HG03066 (cell line): ENCODE measurements at regions not wholly inside any gene's neighbourhood (a gene's known extent, or its start where the extent isn't known, plus 50 kb on each side); places are given as distances from the start of the nearest gene placed in this dataset.
"Not testable (repeated sequence)": the region's sequence is repeated elsewhere in the genome, so short reads cannot be mapped to it uniquely, and the experiment has no call there.

ENCODE experiments used
- ATAC-seq: cut with Tn5 transposase; IDR thresholded peaks from one replicate; pipeline ENCODE4 v1.9.1; 2021; ENCODE audit warnings: low read depth; ENCODE audit not compliant: unreplicated experiment

DNA sequence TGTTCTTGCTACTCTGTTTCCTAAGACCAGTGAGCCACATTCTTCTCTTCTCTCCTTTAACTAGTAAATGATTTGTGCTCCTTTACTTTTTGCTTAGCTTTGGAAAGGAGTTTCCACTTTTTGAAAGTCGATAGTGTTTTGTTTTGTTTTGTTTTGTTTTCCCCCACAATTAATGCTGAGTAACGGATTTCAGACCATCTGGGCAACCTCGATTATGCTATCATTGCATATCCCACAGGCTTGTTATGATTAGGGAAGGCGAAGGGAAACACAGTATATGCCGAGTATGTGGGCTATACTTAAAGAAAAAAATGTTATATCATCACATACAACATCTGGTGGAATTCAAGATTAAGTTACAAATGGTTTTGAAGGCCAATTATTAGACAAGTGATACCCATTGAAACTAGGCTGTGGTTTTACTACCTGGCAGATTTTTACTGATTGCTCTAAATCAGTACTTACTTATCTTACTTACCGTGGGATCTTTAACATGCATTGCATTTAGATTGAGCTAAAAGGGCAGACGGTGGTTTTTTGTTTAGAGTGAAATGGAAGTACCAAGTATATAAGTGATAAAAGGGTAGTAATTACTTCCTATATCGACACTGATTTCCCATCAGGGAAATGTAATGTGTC lies 361.3 kb upstream of the SOX9 start:
- no peak for ATAC-seq

DNA sequence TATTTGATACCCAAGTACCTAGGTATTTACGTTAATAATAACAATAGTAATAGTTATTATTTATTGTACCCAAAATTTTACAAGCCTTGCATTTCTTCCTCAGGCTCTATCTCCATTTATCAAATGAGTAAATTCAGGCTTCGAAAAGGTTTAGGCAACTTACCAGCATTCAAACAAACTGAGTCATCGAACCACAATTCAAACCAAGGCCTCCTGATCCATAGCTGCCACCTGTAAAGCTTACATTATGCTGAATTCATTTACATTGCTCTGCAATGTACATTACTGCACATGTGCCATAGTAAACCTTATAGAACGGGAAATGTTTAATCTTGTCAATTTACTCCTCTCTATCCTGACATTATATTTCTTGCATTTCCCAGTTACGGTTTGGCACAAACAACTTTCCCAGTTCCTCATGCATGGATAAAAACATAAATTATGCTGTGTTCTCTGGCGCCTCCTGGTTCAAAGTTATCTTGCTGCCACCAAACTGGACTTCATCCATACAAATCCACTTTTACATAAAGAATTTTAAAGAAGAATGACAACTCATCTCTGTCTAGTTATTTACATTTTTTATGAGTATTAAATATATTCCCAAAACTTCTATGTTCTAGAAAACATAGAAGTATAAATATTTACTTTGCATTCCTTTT lies 360.6 kb upstream of the SOX9 start:
- no peak for ATAC-seq

DNA sequence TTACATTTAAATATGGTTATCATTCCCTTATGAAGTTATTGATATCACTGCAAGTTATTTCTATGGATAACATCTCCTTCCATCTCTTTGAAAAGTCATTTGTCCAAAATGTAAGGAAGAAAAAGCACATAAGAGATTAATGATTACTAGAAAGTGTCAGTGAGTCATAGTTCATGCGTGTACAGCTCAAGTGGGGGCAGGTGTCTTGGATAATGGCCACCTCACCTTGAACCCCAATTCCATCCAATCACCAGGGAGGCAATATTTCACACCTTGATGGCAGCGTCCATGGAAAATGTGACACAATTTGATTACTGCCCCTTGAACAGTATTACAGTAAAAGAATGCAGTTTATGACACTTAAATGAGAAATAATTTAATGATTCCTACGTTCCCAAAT lies 358.3 kb upstream of the SOX9 start:
- no peak for ATAC-seq

DNA sequence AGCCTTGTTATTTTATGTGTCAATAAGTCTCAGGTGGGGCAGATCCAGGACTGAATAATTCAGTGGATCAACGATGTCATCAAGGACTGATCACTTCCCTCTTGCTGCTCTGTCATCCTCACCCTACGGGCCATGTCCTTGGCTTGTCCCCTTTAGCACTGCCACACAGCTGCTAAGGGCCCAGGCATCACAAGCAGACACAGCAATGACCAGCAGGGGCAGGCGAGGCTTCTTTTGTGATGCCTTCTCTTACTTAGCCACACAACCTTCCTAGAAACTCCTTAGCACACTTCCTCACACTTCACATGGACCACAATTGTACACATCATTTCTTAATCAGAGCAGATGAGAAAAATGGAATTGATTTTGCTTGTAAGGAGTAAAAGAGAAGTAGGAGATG lies 356.3 kb upstream of the SOX9 start:
- ATAC-seq = no peak

DNA sequence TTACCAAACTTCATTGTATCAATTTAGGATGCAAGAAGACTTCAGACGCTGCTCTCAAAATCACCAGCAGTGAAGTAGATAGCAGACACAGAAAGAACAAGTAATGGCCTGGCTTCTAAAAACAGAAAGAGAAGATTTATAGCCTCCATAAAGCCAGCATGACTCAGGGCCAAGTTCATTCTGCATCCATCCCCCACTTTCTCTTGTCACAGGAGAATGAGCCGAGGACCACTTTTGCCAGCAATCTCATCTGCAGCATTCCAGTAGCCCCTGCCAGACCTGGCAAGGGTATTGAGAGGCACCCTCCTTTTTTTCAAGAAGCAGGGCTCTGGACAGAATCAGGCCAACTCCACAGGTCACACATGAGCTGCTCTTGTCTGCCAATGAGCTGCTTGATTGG lies 355.4 kb upstream of the SOX9 start:
- no peak for ATAC-seq

DNA sequence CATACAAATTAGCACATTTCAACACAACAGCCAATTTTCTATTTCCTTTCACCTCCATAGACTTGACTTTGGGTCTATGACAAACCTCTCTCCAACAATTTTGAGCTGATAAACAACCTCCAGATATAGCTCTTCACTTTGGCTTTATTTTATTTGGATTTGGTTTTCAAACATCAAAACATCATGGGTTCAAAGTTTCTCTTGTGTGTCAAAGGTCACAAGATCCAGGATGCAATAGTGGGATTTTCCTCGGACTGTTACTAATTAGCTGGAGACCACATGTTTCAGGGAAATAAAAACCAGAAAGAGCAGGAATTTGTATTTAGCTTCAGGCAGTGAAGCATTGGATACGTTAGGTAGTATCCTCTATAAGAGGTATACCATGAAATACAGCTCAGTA lies 351.0 kb upstream of the SOX9 start:
- no peak for ATAC-seq

DNA sequence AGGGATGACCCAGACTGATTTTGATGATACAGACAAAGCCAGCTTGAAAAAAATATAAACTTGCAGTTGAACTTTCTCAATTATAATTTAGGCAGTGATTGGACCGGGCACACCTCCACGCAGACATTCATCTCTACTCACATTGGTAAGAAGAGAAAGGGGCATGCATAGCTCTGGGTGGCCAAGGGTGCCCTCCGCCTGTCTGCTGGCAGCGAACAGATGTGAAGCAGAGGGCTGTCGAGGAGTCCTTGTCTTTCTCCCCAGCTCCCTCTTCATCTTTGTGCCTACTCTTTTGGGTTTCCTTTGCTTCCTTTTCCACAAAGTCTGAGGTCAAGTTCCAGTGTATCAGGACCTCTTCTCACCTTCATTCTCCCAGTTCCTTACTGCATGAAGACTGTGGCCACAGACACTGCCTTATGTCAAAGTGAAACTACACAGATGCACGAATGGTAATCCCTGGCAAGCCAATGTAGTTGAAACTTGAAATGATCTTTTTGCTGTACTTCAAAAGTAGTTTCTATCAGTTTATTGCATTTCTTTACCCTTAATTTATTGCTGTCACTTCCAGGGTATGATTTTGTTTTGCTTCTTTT lies 343.7 kb upstream of the SOX9 start:
- no peak for ATAC-seq

DNA sequence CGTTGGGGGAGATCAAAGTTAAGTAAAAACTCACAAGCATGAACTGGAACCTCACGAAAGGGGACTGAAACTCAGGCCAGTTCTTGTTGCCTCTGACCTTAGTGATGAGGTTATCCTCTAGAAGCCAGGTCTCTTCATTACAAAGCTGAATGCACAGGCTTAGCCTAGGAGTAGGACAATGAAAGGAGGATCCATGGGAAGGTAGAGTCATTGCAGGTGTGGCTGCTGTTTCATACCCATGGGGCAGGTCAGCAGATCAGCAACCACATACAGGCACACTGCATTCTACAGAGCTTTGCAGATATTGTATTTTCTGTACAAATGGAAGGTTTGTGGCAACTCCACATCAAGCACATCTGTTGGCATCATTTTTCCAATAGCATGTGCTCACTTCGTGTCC lies 341.3 kb upstream of the SOX9 start:
- no peak for ATAC-seq

DNA sequence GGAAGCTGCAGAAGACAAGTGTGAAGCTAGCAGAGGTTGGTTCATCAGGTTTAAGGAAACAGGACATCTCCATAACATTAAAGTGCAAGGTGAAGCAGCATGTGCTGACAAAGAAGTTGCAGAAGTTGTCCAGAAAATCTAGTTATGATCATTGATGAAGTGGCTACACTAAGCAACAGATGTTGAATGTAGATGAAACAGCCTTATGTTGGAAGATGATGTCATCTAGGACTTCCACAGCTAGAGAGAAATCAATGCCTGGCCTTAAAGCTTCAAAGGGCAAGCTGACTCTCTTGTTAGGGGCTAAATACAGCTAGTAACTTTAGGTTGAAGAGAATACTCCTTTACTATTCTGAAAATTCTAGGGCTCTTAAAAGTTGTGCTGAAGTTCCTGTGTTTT lies 340.2 kb upstream of the SOX9 start:
- ATAC-seq = no peak

DNA sequence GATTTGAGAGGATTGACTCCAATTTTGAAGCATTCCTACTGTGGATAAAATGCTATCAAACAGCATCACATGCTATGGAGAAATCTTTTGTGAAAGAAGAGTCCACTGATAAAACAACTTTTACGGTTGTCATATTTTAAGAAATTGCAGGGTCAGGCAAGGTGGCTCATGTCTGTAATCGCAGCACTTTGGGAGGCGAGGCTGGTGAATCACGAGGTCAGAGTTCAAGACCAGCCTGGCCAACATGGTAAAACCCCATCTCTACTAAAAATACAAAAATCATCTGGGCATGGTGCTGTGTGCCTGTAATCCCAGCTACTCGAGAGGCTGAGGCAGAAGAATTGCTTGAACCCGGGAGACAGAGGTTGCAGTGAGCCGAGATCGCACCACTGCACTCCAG lies 338.8 kb upstream of the SOX9 start:
- not testable (repeated sequence) for ATAC-seq

DNA sequence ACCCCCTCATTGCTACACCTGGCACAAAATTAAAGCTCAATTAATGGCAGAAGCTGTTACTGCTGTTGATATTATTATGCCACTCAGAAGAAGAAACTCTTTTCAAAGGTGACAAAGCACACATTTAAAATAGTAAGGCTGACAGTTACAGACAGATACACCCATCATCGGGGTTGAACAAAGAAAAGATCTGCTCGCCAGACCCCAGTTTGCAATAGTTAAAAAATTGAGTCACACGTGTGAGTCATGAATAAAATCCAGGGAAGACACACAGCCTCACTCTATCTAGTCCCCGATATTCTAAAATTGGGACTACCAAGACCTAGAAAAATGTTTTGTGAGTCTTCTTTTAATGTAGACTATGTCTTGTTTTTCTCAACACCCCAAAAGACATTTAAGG lies 330.0 kb upstream of the SOX9 start:
- ATAC-seq = no peak

DNA sequence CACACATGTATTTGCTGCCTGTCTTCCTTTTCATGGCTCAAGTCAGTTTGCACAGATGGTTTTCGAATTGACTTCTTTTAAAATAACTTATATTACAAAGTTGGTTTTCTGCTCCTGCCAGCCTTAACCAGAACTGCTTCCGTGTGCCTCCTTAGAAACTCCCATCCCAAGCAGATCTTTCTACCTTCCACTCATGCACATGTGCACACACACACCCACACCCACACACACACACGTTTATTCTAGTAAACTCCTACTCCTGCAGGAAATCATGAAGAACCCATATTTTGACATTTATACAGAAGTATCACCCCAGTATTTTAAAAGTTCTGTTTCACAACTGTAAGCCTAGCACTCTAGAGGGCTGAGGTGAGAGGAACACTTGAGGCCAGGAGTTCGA lies 329.5 kb upstream of the SOX9 start:
- ATAC-seq = no peak

DNA sequence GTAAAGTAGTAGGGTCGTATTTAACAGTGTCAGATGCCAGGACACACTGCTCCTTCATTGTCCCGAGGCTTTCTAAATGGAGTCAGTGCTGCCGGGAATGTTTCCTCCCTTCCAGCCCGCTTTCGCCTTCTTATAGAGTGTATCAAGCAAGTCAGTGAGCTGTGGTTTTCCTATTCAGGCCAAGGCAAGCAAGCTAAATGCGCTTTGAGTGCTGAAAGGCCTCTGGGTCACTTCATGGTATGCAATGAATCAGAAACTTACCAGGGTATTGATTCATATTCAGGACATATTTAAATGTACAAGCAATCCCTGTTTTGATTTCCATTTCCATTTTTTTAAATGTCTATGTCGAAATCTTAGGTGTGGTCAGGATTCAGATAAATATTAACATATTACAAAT lies 327.9 kb upstream of the SOX9 start:
- ATAC-seq = no peak

DNA sequence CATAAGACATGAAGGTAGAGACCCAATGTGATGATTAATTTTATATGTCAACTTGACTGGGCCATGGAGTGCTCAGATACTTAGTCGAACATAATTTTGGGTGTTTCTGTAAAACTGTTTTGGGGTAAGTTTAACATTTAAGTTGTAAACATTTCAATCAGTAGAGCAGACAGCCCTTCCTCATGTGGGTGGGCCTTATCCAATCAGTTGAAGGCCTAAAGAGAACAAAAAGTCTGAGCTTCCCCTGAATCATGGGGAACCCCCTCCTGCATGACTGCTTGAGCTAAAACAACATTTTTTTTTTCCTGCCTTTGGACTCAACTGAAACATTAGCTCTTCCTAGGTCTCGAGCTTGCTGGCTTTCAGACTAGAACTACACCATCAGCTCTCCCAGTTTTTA lies 327.3 kb upstream of the SOX9 start:
- no peak for ATAC-seq

DNA sequence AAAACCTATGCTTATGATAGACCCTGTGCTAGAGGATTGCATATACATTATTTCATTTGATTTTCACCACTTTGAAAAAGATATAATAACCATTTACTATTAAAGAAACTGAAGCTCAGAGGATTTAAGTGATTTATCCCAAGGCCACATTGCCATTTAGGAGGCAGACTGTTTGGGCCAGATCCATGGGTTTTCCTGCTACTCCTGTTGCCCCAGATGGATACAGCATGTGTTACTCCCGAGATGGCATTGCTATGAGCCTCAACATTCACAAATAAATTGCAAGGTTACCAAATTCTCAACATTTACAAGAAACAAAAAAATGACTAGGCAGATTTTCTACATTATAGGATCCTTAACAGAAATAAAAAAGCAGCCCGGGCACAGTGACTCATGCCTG lies 322.1 kb upstream of the SOX9 start:
- ATAC-seq = no peak

DNA sequence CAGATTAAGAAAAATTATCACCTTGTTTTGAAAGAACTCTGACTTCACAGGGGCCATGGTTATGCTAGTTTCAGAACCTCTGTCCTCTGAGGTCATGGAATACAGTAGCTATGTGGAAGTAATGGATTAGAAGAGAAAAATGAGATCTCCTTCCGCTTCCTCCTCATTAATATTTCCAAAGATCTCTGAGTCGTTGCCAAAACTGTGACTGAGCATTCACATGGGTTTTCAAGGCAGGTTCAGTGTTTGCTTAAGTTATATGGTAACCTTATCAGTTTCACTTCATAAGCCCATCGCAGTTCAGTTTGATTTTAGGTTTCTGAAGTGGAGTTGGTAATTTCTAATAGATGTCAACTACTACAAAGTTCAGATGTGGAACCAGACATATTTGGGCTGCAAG lies 321.2 kb upstream of the SOX9 start:
- no peak for ATAC-seq

DNA sequence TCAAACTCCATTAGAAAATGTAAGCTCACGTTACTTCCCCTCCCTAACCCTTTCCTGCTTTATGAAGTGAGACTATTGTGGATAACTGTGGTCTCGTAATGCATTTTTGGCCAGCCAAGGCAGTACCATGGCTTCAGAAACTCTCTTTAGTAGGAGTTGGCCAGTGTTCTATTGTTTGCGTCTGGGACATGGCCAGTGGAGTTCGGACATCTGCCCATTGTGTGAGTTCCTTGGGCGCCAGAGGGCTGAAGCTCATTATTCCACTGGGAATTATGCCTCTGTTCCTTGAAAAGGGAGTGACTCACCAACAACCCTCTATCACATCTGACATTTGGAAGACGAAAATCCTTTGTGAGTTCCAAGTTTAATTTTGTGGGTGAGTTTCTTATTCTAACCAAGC lies 319.5 kb upstream of the SOX9 start:
- no peak for ATAC-seq

DNA sequence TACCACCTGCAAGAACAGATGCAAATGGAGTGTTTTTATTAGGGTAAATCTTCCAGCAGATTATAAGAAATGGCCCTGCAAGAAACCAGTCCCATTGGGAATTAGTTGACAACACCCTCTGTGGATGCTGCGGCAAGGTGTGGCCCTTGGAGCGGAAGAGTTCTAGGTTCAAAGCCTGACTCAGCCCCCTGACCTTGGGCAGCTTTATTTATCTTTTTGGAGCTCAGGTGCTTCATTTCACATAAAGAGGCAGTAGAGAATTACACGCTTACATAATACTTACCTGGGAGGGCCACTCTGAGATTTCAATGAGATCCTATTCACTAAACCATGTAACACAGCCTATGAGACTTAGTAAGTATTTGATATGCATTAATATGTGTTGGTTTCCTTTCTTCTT lies 318.2 kb upstream of the SOX9 start:
- ATAC-seq = no peak

DNA sequence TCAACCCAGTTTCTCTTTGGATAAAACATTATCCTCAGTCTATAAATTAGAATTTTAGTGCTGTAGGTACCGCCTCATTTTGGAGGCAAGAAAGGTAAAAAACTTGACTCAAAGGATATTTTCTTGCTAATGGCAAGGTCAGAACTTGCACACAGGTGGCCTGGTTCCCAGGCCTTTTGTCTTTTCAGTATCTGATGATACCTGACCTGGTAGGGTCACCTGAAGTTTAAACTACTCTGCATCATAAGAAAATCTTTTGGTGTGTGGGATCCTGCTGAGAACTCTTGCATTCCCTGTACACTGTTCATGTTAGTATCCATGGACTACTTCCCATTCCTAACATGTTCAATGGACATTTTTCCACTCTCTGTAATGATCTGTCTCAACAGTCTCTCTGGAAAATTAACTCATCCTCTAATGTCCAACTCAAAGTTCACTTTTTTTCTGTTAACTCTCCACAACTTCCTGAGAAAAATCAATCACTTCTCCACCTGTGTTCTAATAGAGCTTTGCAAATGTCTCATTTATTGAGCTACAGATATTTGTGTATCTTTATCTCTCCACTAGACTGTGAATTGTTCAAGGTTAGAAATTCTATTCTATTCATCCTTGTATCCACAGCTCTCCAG lies 317.1 kb upstream of the SOX9 start:
- no peak for ATAC-seq

DNA sequence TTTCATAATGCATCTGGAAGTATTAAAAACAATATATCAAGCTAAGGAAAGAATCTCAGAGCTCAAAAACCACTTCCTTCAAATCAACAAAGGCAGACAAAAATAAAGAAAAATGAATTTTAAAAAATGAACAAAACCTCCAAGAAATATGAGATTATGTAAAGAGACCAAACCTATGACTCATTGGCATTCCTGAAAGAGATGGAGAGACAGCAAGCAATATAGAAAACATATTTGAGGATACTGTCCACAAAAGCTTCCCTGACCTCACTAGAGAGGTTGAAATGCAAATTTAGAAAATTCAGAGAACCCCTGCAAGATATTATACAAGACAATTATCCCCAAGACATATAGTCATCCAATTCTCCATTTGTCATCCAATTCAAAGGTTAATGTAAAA lies 311.3 kb upstream of the SOX9 start:
- no peak for ATAC-seq

DNA sequence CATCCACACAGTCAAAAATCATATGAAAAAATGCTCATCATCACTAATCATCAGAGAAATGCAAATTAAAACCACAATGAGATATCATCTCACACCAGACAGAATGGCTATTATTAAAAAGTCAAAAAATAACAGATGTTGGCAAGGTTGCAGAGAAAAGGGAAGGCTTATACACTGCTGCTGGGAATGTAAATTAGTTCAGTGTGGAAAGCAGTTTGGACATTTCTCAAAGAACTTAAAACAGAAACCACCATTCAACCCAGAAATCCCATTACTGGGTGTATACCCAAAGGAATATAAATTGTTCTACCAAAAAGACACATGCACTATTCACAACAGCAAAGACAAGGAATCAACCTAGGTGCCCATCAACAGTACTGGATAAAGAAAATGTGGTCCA lies 307.0 kb upstream of the SOX9 start:
- not testable (repeated sequence) for ATAC-seq

DNA sequence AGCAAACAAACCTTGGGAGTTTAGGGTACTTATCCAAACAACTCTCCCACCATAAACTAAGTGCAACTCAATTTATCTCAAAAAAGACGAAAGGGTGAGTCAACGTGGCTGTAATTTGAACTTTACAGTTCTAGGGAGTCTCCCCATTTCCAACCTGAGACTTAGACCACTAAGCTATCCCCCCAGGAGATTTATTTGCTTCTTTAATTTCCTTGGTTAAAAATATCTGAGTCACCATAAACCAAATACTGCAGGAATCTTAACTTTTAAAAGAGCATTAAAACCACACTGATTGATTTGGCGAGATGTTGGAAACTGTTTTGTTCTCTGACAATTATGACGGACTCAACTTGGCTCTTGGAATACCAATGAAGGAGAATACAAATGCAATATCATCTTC lies 299.3 kb upstream of the SOX9 start:
- no peak for ATAC-seq
